ENCODE measurements at regions not wholly inside any gene's neighbourhood (a gene's known extent, or its start where the extent isn't known, plus 50 kb on each side); places are given as distances from the start of the nearest gene placed in this dataset.

- TF ChIP-seq, protein P1, sequence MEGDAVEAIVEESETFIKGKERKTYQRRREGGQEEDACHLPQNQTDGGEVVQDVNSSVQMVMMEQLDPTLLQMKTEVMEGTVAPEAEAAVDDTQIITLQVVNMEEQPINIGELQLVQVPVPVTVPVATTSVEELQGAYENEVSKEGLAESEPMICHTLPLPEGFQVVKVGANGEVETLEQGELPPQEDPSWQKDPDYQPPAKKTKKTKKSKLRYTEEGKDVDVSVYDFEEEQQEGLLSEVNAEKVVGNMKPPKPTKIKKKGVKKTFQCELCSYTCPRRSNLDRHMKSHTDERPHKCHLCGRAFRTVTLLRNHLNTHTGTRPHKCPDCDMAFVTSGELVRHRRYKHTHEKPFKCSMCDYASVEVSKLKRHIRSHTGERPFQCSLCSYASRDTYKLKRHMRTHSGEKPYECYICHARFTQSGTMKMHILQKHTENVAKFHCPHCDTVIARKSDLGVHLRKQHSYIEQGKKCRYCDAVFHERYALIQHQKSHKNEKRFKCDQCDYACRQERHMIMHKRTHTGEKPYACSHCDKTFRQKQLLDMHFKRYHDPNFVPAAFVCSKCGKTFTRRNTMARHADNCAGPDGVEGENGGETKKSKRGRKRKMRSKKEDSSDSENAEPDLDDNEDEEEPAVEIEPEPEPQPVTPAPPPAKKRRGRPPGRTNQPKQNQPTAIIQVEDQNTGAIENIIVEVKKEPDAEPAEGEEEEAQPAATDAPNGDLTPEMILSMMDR (IDR thresholded peaks at IDR 0.05), result no peak
- TF ChIP-seq POLR2A (IDR thresholded peaks at IDR 0.05), result no peak
These were observed 1205.3 kb downstream of the GALC start for GRCh38 chr14:86787717-86788116.

Measured in body of pancreas (tissue), 4 donors.